Gastroesophageal sphincter (tissue), 4 donors: ENCODE measurements at regions not wholly inside any gene's neighbourhood (a gene's known extent, or its start where the extent isn't known, plus 50 kb on each side); places are given as distances from the start of the nearest gene placed in this dataset.

Source experiments
- ATAC-seq: fragments of 150-250 bp; one replicate; pipeline ENCODE4 v1.9.1; 2016; ENCODE audit warnings: mild to moderate bottlenecking, moderate library complexity
- H3K27ac ChIP-seq, 4 donors: fragments of 200-600 bp; sonication (generic) in 3 of 4; 1 replicate in 3 of 4; 2 replicates in 1 of 4; pipeline ENCODE4 v1.5.1; 2016 to 2019
- H3K27me3 ChIP-seq: fragments of 200-600 bp; sonication (generic); one replicate; pipeline ENCODE4 v1.5.1; 2019
- H3K36me3 ChIP-seq, 2 donors: fragments of 200-600 bp; sonication (generic); one replicate each; pipeline ENCODE4 v1.5.1; 2019; ENCODE audit warnings: control low read depth in 1 of 2
- H3K4me1 ChIP-seq, 3 donors: fragments of 200-600 bp; sonication (generic); 1 replicate in 2 of 3; 2 replicates in 1 of 3; pipeline ENCODE4 v1.5.1; 2016 to 2019; ENCODE audit warnings: control low read depth in 2 of 3
- H3K4me3 ChIP-seq, 2 donors: fragments of 200-600 bp; sonication (generic); one replicate each; pipeline ENCODE4 v1.5.1; 2019; ENCODE audit warnings: mild to moderate bottlenecking in 1 of 2, moderate library complexity in 1 of 2
- H3K9me3 ChIP-seq, 3 donors: fragments of 200-600 bp; sonication (generic); one replicate each; pipeline ENCODE4 v1.5.1; 2017 to 2019; ENCODE audit warnings: control low read depth in 2 of 3
- CTCF ChIP-seq, 4 experiments: fragments of 200-600 bp in 2 of 4; fragments of 450-650 bp in 2 of 4; sonication (generic) in 1 of 4; IDR thresholded peaks; one replicate each; pipeline ENCODE4 v1.5.1; 2017 to 2019; ENCODE audit warnings: antibody characterized with exemption in 4 of 4, mild to moderate bottlenecking in 2 of 4, moderate library complexity in 2 of 4
- EP300 ChIP-seq: sonication (generic); formaldehyde crosslinking; IDR thresholded peaks from one replicate; pipeline ENCODE4 v1.6.1; 2017; ENCODE audit warnings: antibody characterized with exemption, mild to moderate bottlenecking
- POLR2A ChIP-seq, 2 donors: fragments of 450-650 bp; IDR thresholded peaks; one replicate each; pipeline ENCODE4 v1.6.1; 2017; ENCODE audit warnings: antibody characterized with exemption in 2 of 2, mild to moderate bottlenecking in 2 of 2, moderate library complexity in 1 of 2
- POLR2AphosphoS5 ChIP-seq: sonication (generic); formaldehyde crosslinking; IDR thresholded peaks from one replicate; pipeline ENCODE4 v1.6.1; 2017; ENCODE audit warnings: antibody characterized with exemption
- WGBS, 2 donors: methylation state at CpG; one replicate each; pipeline ENCODE4 v1.1.5; 2018; ENCODE audit warnings: low coverage in 1 of 2; 5-methylcytosine and 5-hydroxymethylcytosine counted together

GRCh38 chr16:65774350-65774749 is 592.1 kb upstream of the CDH5 start:
- Histone ChIP-seq H3K4me1 (no peaks in the 10 kb centered on the region), H3K36me3 (no peaks in the 10 kb centered on the region), H3K27ac (no peak overlapping the region), H3K9me3 (peaks cover 0 to 33% (median 0%) of the 10 kb centered on the region in 3 donors), H3K4me3 (no peak overlapping the region), H3K27me3 (no peaks in the 10 kb centered on the region)
- no peak for TF ChIP-seq POLR2A (IDR thresholded peaks at IDR 0.05)
- no peak for TF ChIP-seq EP300
- ATAC-seq, result no peak
- 0% methylated on average over 1 of the region's 3 CpGs; no CpG with 5 or more reads in 1 of the 2 donors for WGBS, 2 donors

- no peak for ATAC-seq
- Histone ChIP-seq H3K4me3 (no peak overlapping the region), H3K27ac (no peak overlapping the region), H3K27me3 (no peaks in the 10 kb centered on the region), H3K9me3 (peaks cover 0 to 33% (median 0%) of the 10 kb centered on the region in 3 donors), H3K36me3 (no peaks in the 10 kb centered on the region), H3K4me1 (no peaks in the 10 kb centered on the region)
- 66 to 68% methylated on average over 6 to 8 of the region's 10 CpGs for WGBS, 2 donors
- no peak for TF ChIP-seq CTCF (IDR thresholded peaks at IDR 0.05)
- TF ChIP-seq POLR2A (IDR thresholded peaks at IDR 0.05), result no peak
- no peak for TF ChIP-seq POLR2AphosphoS5
- TF ChIP-seq EP300, result no peak
Observed at GRCh38 chr16:65773301-65773874, 593.1 kb upstream of the CDH5 start.

GRCh38 chr16:65772134-65772732 is 594.3 kb upstream of the CDH5 start:
- no peak for ATAC-seq
- Histone ChIP-seq H3K36me3 (no peaks in the 10 kb centered on the region), H3K27me3 (no peaks in the 10 kb centered on the region), H3K4me1 (no peaks in the 10 kb centered on the region), H3K4me3 (no peak overlapping the region), H3K27ac (no peak overlapping the region), H3K9me3 (peaks cover 0 to 31% (median 0%) of the 10 kb centered on the region in 3 donors)
- 54 to 73% methylated on average over 3 to 5 of the region's 5 CpGs for WGBS, 2 donors
- no peak for TF ChIP-seq CTCF (IDR thresholded peaks at IDR 0.05)
- no peak for TF ChIP-seq POLR2A (IDR thresholded peaks at IDR 0.05)
- TF ChIP-seq EP300, result no peak
- TF ChIP-seq POLR2AphosphoS5, result no peak

- Histone ChIP-seq H3K4me3 (no peak overlapping the region), H3K27ac (no peak overlapping the region), H3K4me1 (no peaks in the 10 kb centered on the region), H3K36me3 (no peaks in the 10 kb centered on the region), H3K9me3 (peaks cover 0 to 26% (median 0%) of the 10 kb centered on the region in 3 donors), H3K27me3 (no peaks in the 10 kb centered on the region)
- TF ChIP-seq POLR2A (IDR thresholded peaks at IDR 0.05), result no peak
- no peak for TF ChIP-seq EP300
- TF ChIP-seq POLR2AphosphoS5, result no peak
- TF ChIP-seq CTCF (IDR thresholded peaks at IDR 0.05), result no peak
- no peak for ATAC-seq
- 12 to 14% methylated on average over 1 of the region's 1 CpG for WGBS, 2 donors
Observed at GRCh38 chr16:65771707-65772106, 594.8 kb upstream of the CDH5 start.

- Histone ChIP-seq H3K27ac (no peak overlapping the region), H3K4me1 (no peaks in the 10 kb centered on the region), H3K27me3 (no peaks in the 10 kb centered on the region), H3K9me3 (peaks cover 0 to 19% (median 0%) of the 10 kb centered on the region in 3 donors), H3K36me3 (no peaks in the 10 kb centered on the region), H3K4me3 (no peak overlapping the region)
- TF ChIP-seq POLR2A (IDR thresholded peaks at IDR 0.05) (no peak), POLR2AphosphoS5 (no peak), CTCF (IDR thresholded peaks at IDR 0.05) (no peak), EP300 (no peak)
- WGBS, 2 donors, result no CpG with 5 or more reads among the region's 1 CpG
- ATAC-seq, result no peak
Observed at GRCh38 chr16:65770752-65771151, 595.7 kb upstream of the CDH5 start.
